Transverse colon (tissue), 4 donors: ENCODE measurements at regions not wholly inside any gene's neighbourhood (a gene's known extent, or its start where the extent isn't known, plus 50 kb on each side); places are given as distances from the start of the nearest gene placed in this dataset.

Source experiments
- DNase-seq: peaks from one replicate; pipeline ENCODE4 v3.0.0-alpha.2; 2019
- H3K27ac ChIP-seq, 4 donors: fragments of 200-600 bp; sonication (generic); 2 replicates each; pipeline ENCODE4 v1.5.1; 2016 to 2018; ENCODE audit warnings: inconsistent platforms in 4 of 4
- H3K27me3 ChIP-seq: fragments of 200-600 bp; sonication (generic); 2 replicates; pipeline ENCODE4 v1.5.1; 2017; ENCODE audit warnings: inconsistent platforms
- H3K36me3 ChIP-seq, 4 donors: fragments of 200-600 bp; sonication (generic); 2 replicates each; pipeline ENCODE4 v1.5.1; 2017 to 2019; ENCODE audit warnings: inconsistent platforms in 4 of 4
- H3K4me1 ChIP-seq, 4 donors: fragments of 200-600 bp; sonication (generic); 2 replicates each; pipeline ENCODE4 v1.5.1; 2017 to 2020; ENCODE audit warnings: inconsistent platforms in 4 of 4
- H3K4me3 ChIP-seq, 4 donors: fragments of 200-600 bp; sonication (generic); 1 replicate in 1 of 4; 2 replicates in 3 of 4; pipeline versions ENCODE4 v1.5.1 to v1.6.1; 2017 to 2019; ENCODE audit warnings: inconsistent platforms in 4 of 4
- H3K9me3 ChIP-seq, 2 donors: fragments of 200-600 bp; sonication (generic); 2 replicates each; pipeline ENCODE4 v1.5.1; 2017 to 2019; ENCODE audit warnings: inconsistent platforms in 2 of 2
- EP300 ChIP-seq: sonication (generic); formaldehyde crosslinking; IDR thresholded peaks from one replicate; pipeline ENCODE4 v1.6.1; 2017; ENCODE audit warnings: antibody characterized with exemption, low read depth
- POLR2A ChIP-seq: fragments of 450-650 bp; IDR thresholded peaks from one replicate; pipeline ENCODE4 v1.6.1; 2016; ENCODE audit warnings: antibody characterized with exemption, mild to moderate bottlenecking, moderate library complexity
- POLR2AphosphoS5 ChIP-seq, 3 donors: sonication (generic); formaldehyde crosslinking; IDR thresholded peaks; one replicate each; pipeline ENCODE4 v1.6.1; 2016; ENCODE audit warnings: antibody characterized with exemption in 3 of 3
- WGBS, 2 donors: methylation state at CpG; one replicate each; pipeline ENCODE4 v1.1.5; 2018; ENCODE audit warnings: low coverage in 1 of 2; 5-methylcytosine and 5-hydroxymethylcytosine counted together
- in situ Hi-C, 4 donors: fragments of 200-750 bp; cut with MboI; loops; one replicate each; pipeline versions ENCODE4 v1.15.0 to v1.15.1; 2017; ENCODE audit warnings: low sequenced_read_pairs in 3 of 4, low pct_ligation_motif_present in 1 of 4, low pct_unique_long_range_greater_than_20kb in 1 of 4
- intact Hi-C: fragments of 100-400 bp; cut with DNase I; formaldehyde crosslinking; loops from one replicate; pipeline ENCODE4 v1.15.1; 2023; ENCODE audit warnings: low total_unique reads
- TF ChIP-seq, protein P1 (sequence below), 5 experiments: fragments of 200-600 bp in 3 of 5; fragments of 450-650 bp in 2 of 5; sonication (generic) in 3 of 5; IDR thresholded peaks; 1 replicate in 2 of 5; 2 replicates in 3 of 5; pipeline ENCODE4 v1.5.1; 2016 to 2017; ENCODE audit warnings: antibody characterized with exemption in 5 of 5, inconsistent platforms in 3 of 5, mild to moderate bottlenecking in 2 of 5, moderate library complexity in 1 of 5

DNA sequence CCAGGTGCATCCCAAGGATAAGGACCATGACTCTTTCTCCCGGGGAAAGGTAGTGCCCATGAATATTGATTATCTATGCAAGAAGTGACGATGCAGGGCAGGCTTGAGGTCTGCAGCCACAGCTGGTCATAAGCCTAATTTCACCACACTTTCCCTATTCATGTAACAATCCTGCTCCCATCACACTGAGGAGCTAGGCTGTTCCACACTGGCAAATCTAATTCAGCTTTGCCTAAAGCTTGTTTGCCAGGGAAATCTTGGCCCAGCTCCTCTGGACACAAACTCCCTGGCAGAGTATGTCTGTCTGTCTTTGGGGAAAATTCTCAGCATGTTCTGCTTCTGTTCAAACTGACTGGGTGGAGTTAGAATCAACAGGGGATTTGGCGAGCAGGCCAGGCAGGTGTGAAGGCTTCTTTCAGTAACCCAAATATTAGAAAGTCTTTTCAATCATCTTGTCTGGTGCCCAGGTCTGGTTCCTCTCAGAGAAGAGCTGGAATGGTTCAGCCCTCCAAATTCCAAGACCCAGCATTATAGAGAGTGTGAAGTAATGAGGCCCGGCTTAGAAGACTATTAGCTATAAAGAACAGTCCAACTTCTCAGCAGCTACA is 88.5 kb upstream of the SPDL1 start:
- in situ Hi-C loops, result no loop called here
- Histone ChIP-seq H3K4me1 (no peaks in the 10 kb centered on the region), H3K27ac (no peak overlapping the region), H3K36me3 (no peaks in the 10 kb centered on the region), H3K4me3 (no peak overlapping the region), H3K9me3 (no peaks in the 10 kb centered on the region), H3K27me3 (no peaks in the 10 kb centered on the region)
- intact Hi-C loops, result no loop called here
- WGBS, 2 donors, result 40 to 65% methylated on average over 1 to 4 of the region's 4 CpGs
- DNase-seq, result no peak
- TF ChIP-seq POLR2A (no peak), POLR2AphosphoS5 (IDR thresholded peaks at IDR 0.05) (no peak), EP300 (no peak)
- TF ChIP-seq, protein P1, sequence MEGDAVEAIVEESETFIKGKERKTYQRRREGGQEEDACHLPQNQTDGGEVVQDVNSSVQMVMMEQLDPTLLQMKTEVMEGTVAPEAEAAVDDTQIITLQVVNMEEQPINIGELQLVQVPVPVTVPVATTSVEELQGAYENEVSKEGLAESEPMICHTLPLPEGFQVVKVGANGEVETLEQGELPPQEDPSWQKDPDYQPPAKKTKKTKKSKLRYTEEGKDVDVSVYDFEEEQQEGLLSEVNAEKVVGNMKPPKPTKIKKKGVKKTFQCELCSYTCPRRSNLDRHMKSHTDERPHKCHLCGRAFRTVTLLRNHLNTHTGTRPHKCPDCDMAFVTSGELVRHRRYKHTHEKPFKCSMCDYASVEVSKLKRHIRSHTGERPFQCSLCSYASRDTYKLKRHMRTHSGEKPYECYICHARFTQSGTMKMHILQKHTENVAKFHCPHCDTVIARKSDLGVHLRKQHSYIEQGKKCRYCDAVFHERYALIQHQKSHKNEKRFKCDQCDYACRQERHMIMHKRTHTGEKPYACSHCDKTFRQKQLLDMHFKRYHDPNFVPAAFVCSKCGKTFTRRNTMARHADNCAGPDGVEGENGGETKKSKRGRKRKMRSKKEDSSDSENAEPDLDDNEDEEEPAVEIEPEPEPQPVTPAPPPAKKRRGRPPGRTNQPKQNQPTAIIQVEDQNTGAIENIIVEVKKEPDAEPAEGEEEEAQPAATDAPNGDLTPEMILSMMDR (IDR thresholded peaks at IDR 0.05), result no peak

DNA sequence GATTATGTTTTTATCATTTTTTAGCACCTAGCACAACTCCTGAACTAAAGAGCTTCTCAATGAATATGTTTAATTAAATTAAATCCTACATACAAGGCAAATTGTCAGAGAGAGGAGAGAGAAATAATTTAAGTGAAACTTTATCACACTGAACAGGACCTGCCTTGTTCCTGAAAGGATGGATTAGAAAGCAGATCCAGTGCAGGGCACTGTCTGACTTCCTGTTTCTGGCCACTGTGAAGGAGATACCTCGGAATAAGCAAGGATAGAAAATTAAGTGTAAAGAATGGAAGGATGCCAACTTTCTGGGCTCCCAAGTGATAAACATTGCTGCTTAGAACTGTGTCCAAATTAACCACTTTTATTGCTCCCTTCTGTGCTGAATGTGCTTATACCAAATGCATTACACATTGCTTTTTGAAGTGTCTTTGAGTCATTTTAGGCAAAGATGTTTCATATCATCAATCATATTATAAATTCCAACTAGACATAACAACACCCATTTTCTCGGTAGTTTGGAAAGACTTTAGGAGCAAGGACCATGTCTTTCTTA is 89.1 kb upstream of the SPDL1 start:
- H3K9me3 ChIP-seq, result no peaks in the 10 kb centered on the region
- no peak overlapping the region for H3K4me3 ChIP-seq
- 10 to 20% methylated on average over 1 to 2 of the region's 2 CpGs for WGBS, 2 donors
- intact Hi-C loops, result no loop called here
- DNase-seq, result no peak
- TF ChIP-seq POLR2AphosphoS5 (IDR thresholded peaks at IDR 0.05) (no peak), POLR2A (no peak), EP300 (no peak)
- TF ChIP-seq, protein P1 (IDR thresholded peaks at IDR 0.05), result no peak
- no peaks in the 10 kb centered on the region for H3K36me3 ChIP-seq
- no peaks in the 10 kb centered on the region for H3K4me1 ChIP-seq
- H3K27ac ChIP-seq, result no peak overlapping the region
- in situ Hi-C loops, result no loop called here
- no peaks in the 10 kb centered on the region for H3K27me3 ChIP-seq

DNA sequence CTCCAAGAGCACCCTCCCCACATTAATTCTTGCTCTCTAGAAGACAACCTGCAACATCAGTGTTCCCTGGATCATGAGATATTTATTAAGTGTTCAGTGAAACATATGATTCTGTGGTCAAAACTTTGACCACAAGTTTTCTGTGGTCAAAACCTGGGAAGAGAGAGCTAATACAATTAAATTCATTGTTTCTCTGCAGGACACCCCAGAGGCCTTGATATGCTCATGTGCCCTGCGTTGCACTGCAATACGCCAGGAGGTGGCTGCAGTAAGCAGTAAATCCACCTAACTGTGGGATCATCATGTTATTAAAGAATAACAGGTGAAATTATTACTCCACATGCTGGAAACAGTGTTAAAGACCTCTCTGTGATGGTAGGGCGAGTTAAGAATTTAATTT is 109.3 kb upstream of the SPDL1 start:
- DNase-seq, result no peak
- Histone ChIP-seq H3K27me3 (no peaks in the 10 kb centered on the region), H3K36me3 (no peaks in the 10 kb centered on the region), H3K4me3 (no peak overlapping the region), H3K27ac (no peak overlapping the region), H3K4me1 (no peaks in the 10 kb centered on the region), H3K9me3 (no peaks in the 10 kb centered on the region)
- WGBS, 2 donors, result 55 to 58% methylated on average over 3 of the region's 3 CpGs
- intact Hi-C loops (no loop called here), in situ Hi-C loops (no loop called here)
- TF ChIP-seq POLR2A, result no peak
- TF ChIP-seq, protein P1 (IDR thresholded peaks at IDR 0.05), result no peak
- TF ChIP-seq POLR2AphosphoS5 (IDR thresholded peaks at IDR 0.05), result no peak
- TF ChIP-seq EP300, result no peak

DNA sequence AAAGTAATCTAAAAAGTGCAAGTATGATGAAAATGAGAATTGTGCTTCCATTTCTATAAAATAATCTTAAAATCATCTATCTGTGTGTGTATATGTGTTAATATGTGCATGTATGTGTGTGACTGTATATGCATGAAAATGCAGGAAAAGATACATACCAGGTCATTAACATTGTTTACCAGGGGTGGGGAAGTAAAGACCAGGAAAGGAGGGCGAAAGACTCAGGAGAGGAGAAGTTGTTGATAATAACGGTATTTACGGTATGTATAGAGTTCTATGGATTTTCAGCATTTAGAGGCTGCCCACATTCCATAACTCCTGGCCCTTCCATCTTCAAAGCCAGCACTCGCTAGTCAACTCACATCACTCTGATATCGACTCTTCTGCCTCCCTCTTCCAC is 111.0 kb upstream of the SPDL1 start:
- intact Hi-C loops, result no loop called here
- 53 to 54% methylated on average over 5 of the region's 5 CpGs for WGBS, 2 donors
- Histone ChIP-seq H3K27ac (no peak overlapping the region), H3K27me3 (no peaks in the 10 kb centered on the region), H3K9me3 (no peaks in the 10 kb centered on the region), H3K4me3 (no peak overlapping the region), H3K4me1 (no peaks in the 10 kb centered on the region), H3K36me3 (no peaks in the 10 kb centered on the region)
- TF ChIP-seq, protein P1 (IDR thresholded peaks at IDR 0.05), result no peak
- in situ Hi-C loops, result no loop called here
- no peak for DNase-seq
